ENCODE measurements at regions not wholly inside any gene's neighbourhood (a gene's known extent, or its start where the extent isn't known, plus 50 kb on each side); places are given as distances from the start of the nearest gene placed in this dataset.

- no peak for TF ChIP-seq POLR2A (IDR thresholded peaks at IDR 0.05; ENCODE audit: control extremely low read depth in 1 of 2, low read depth in 2 of 2, low read length in 2 of 2)
- no peak for TF ChIP-seq POLR2AphosphoS5 (IDR thresholded peaks at IDR 0.05; ENCODE audit: low read depth, low read length)
- TF ChIP-seq CREB1 (IDR thresholded peaks at IDR 0.05): no peak
- no peak for TF ChIP-seq CTCF (IDR thresholded peaks at IDR 0.05; ENCODE audit: control extremely low read depth in 1 of 3, insufficient read depth in 1 of 3, low read depth in 1 of 3, low read length in 3 of 3)
- no peak for TF ChIP-seq PHF8 (conservative IDR thresholded peaks at IDR 0.05; ENCODE audit: low read depth, low read length)
- TF ChIP-seq EZH2 (IDR thresholded peaks at IDR 0.05; ENCODE audit: low read depth, low read length, severe bottlenecking): no peak
- TF ChIP-seq EP300 (IDR thresholded peaks at IDR 0.05; ENCODE audit: borderline replicate concordance in 1 of 2, low read depth in 2 of 2, low read length in 2 of 2): no peak
- TF ChIP-seq CHD1 (IDR thresholded peaks at IDR 0.05; ENCODE audit: low read depth, low read length): no peak
Observed at GRCh38 chr18:46338205-46338604, 234.0 kb downstream of the HAUS1 start.

All from H1 (cell line).